Calu3 (cell line): ENCODE measurements at regions not wholly inside any gene's neighbourhood (a gene's known extent, or its start where the extent isn't known, plus 50 kb on each side); places are given as distances from the start of the nearest gene placed in this dataset.

Experiments
- BruUV-seq: library from RNA; stranded (reverse); fragments of 400-500 nt; replicated peaks from 2 replicates; lab custom pipeline; 2021; lab: Mats Ljungman, UMichigan
- CTCF ChIA-PET: fragments of 300-600 bp; sonication (Branson Sonifier 250); formaldehyde crosslinking; loops from one replicate; lab custom pipeline; 2022; ENCODE audit warnings: antibody characterized with exemption; lab: Charles Lee
- DNase-seq: peaks from one replicate; pipeline ENCODE4 v3.0.0; 2022
- H3K27ac Mint-ChIP-seq: one replicate; pipeline ENCODE4 v1.8.0; 2022; ENCODE audit warnings: mixed read lengths; ENCODE audit not compliant: unreplicated experiment
- H3K27me3 Mint-ChIP-seq: one replicate; pipeline ENCODE4 v1.8.0; 2022; ENCODE audit warnings: mixed read lengths; ENCODE audit not compliant: unreplicated experiment
- H3K36me3 Mint-ChIP-seq: one replicate; pipeline ENCODE4 v1.8.0; 2022; ENCODE audit warnings: mild to moderate bottlenecking, moderate library complexity, mixed read lengths; ENCODE audit not compliant: insufficient read depth, unreplicated experiment
- H3K4me1 Mint-ChIP-seq: one replicate; pipeline ENCODE4 v1.8.0; 2022; ENCODE audit warnings: mild to moderate bottlenecking, low read depth, mixed read lengths; ENCODE audit not compliant: unreplicated experiment
- H3K4me3 Mint-ChIP-seq: one replicate; pipeline ENCODE4 v1.8.0; 2022; ENCODE audit warnings: mild to moderate bottlenecking, low read depth, moderate library complexity, mixed read lengths; ENCODE audit not compliant: unreplicated experiment
- H3K9me3 Mint-ChIP-seq: one replicate; pipeline ENCODE4 v1.8.0; 2022; ENCODE audit warnings: low read depth, mixed read lengths; ENCODE audit not compliant: unreplicated experiment
- CTCF ChIP-seq: fragments of 200-600 bp; IDR thresholded peaks from one replicate; pipeline ENCODE4 v1.8.0; 2022; ENCODE audit warnings: antibody characterized with exemption; ENCODE audit not compliant: unreplicated experiment
- intact Hi-C: fragments of 100-400 bp; cut with micrococcal nuclease; formaldehyde crosslinking; loops from one replicate; pipeline ENCODE4 v1.10.0; 2022; ENCODE audit not compliant: unreplicated experiment

- peaks cover 4% of the 10 kb centered on the region for H3K9me3 Mint-ChIP-seq
- no peak overlapping the region for H3K4me3 Mint-ChIP-seq
- no peak for TF ChIP-seq CTCF
- H3K27me3 Mint-ChIP-seq = no peaks in the 10 kb centered on the region
- DNase-seq = no peak
- H3K4me1 Mint-ChIP-seq = no peaks in the 10 kb centered on the region
- no TSS peak for BruUV-seq
- intact Hi-C loops = no loop called here
- no peak overlapping the region for H3K27ac Mint-ChIP-seq
- H3K36me3 Mint-ChIP-seq = no peaks in the 10 kb centered on the region
- CTCF ChIA-PET = no interaction called here
Measured at GRCh38 chr1:189409774-189410173, 1067.9 kb downstream of the BRINP3 start.

GRCh38 chr1:189424746-189425331 is 1052.8 kb downstream of the BRINP3 start:
- H3K27ac Mint-ChIP-seq = no peak overlapping the region
- no peaks in the 10 kb centered on the region for H3K9me3 Mint-ChIP-seq
- H3K4me3 Mint-ChIP-seq = no peak overlapping the region
- H3K36me3 Mint-ChIP-seq = no peaks in the 10 kb centered on the region
- no peaks in the 10 kb centered on the region for H3K27me3 Mint-ChIP-seq
- H3K4me1 Mint-ChIP-seq = peaks cover 9% of the 10 kb centered on the region
- no peak for TF ChIP-seq CTCF
- no TSS peak for BruUV-seq
- CTCF ChIA-PET = no interaction called here
- intact Hi-C loops = loop anchor here (5.0 kb wide), 1 partner anchor 1012 kb away; no protein-coding TSS in a partner anchor
- DNase-seq = no peak

- Mint-ChIP-seq H3K36me3 (no peaks in the 10 kb centered on the region), H3K27ac (no peak overlapping the region), H3K9me3 (peaks cover under 1% of the 10 kb centered on the region), H3K4me3 (no peak overlapping the region), H3K4me1 (peaks cover 13% of the 10 kb centered on the region), H3K27me3 (no peaks in the 10 kb centered on the region)
- BruUV-seq = no TSS peak
- TF ChIP-seq CTCF = peak; percentile 86
- peak; percentile 54 for DNase-seq
- intact Hi-C loops = loop anchor here (2.0 to 5.0 kb wide), 5 partner anchors 178 to 1008 kb away; no protein-coding TSS in a partner anchor
- CTCF ChIA-PET = interaction anchor here (0.6 kb wide), 1 partner anchor 316 kb away, joined by 3 read pairs; no protein-coding TSS in a partner anchor
Measured at GRCh38 chr1:189429610-189430009, 1048.1 kb downstream of the BRINP3 start.

GRCh38 chr1:189431447-189431846 is 1046.2 kb downstream of the BRINP3 start:
- Mint-ChIP-seq H3K4me3 (no peak overlapping the region), H3K36me3 (no peaks in the 10 kb centered on the region), H3K4me1 (peaks cover 13% of the 10 kb centered on the region), H3K27me3 (no peaks in the 10 kb centered on the region), H3K9me3 (peaks cover 2% of the 10 kb centered on the region), H3K27ac (no peak overlapping the region)
- DNase-seq = no peak
- CTCF ChIA-PET = interaction anchor here (0.6 to 1.3 kb wide), 2 partner anchors 261 to 762 kb away, joined by 3 read pairs; no protein-coding TSS in a partner anchor
- BruUV-seq = no TSS peak
- no peak for TF ChIP-seq CTCF
- intact Hi-C loops = loop anchor here (2.0 to 5.0 kb wide), 2 partner anchors 176 to 241 kb away; no protein-coding TSS in a partner anchor
